ENCODE measurements at regions not wholly inside any gene's neighbourhood (a gene's known extent, or its start where the extent isn't known, plus 50 kb on each side); places are given as distances from the start of the nearest gene placed in this dataset.

DNA sequence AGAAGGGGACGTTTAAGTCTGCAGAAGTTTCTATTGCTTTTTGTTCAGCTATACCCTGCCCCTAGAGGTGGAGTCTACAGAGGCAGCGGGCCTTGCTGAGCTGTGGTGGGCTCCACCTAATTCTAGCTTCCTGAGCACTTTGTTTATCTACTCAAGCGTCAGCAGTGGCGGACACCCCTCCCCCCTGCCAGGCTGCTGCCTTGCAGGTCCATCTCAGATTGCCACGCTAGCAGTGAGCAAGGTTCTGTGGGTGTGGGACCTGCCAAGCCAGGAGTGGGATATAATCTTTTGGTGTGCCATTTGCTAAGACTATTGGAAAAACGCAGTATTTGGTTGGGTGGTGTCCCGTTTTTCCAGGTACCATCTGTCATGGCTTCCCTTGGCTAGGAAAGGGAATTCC is 147.3 kb upstream of the PRPS1L1 start:
- peaks cover 9% of the 10 kb centered on the region for H3K9me3 Mint-ChIP-seq
- ATAC-seq (peak; percentile 38), DNase-seq (ENCODE audit: low spot score) (no peak)
- ChIA-PET CTCF (interaction anchor here (0.7 kb wide), 1 partner anchor 9 kb away, joined by 3 read pairs; no protein-coding TSS in a partner anchor), POLR2A (no interaction called here)
- no peaks in the 10 kb centered on the region for H3K4me1 Mint-ChIP-seq
- H3K4me3 Mint-ChIP-seq: no peak overlapping the region
- no peak overlapping the region for H3K27ac Mint-ChIP-seq
- H3K36me3 Mint-ChIP-seq: no peaks in the 10 kb centered on the region
- TF ChIP-seq, protein P1, sequence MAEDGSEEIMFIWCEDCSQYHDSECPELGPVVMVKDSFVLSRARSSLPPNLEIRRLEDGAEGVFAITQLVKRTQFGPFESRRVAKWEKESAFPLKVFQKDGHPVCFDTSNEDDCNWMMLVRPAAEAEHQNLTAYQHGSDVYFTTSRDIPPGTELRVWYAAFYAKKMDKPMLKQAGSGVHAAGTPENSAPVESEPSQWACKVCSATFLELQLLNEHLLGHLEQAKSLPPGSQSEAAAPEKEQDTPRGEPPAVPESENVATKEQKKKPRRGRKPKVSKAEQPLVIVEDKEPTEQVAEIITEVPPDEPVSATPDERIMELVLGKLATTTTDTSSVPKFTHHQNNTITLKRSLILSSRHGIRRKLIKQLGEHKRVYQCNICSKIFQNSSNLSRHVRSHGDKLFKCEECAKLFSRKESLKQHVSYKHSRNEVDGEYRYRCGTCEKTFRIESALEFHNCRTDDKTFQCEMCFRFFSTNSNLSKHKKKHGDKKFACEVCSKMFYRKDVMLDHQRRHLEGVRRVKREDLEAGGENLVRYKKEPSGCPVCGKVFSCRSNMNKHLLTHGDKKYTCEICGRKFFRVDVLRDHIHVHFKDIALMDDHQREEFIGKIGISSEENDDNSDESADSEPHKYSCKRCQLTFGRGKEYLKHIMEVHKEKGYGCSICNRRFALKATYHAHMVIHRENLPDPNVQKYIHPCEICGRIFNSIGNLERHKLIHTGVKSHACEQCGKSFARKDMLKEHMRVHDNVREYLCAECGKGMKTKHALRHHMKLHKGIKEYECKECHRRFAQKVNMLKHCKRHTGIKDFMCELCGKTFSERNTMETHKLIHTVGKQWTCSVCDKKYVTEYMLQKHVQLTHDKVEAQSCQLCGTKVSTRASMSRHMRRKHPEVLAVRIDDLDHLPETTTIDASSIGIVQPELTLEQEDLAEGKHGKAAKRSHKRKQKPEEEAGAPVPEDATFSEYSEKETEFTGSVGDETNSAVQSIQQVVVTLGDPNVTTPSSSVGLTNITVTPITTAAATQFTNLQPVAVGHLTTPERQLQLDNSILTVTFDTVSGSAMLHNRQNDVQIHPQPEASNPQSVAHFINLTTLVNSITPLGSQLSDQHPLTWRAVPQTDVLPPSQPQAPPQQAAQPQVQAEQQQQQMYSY (CRISPR knock-in tag; IDR thresholded peaks at IDR 0.05): no peak
- TF ChIP-seq, protein P2, sequence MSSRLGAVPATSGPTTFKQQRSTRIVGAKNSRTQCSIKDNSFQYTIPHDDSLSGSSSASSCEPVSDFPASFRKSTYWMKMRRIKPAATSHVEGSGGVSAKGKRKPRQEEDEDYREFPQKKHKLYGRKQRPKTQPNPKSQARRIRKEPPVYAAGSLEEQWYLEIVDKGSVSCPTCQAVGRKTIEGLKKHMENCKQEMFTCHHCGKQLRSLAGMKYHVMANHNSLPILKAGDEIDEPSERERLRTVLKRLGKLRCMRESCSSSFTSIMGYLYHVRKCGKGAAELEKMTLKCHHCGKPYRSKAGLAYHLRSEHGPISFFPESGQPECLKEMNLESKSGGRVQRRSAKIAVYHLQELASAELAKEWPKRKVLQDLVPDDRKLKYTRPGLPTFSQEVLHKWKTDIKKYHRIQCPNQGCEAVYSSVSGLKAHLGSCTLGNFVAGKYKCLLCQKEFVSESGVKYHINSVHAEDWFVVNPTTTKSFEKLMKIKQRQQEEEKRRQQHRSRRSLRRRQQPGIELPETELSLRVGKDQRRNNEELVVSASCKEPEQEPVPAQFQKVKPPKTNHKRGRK (CRISPR knock-in tag; IDR thresholded peaks at IDR 0.05; ENCODE audit: borderline replicate concordance): no peak
- TF ChIP-seq, protein P3, sequence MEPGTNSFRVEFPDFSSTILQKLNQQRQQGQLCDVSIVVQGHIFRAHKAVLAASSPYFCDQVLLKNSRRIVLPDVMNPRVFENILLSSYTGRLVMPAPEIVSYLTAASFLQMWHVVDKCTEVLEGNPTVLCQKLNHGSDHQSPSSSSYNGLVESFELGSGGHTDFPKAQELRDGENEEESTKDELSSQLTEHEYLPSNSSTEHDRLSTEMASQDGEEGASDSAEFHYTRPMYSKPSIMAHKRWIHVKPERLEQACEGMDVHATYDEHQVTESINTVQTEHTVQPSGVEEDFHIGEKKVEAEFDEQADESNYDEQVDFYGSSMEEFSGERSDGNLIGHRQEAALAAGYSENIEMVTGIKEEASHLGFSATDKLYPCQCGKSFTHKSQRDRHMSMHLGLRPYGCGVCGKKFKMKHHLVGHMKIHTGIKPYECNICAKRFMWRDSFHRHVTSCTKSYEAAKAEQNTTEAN (CRISPR knock-in tag; IDR thresholded peaks at IDR 0.05): no peak
- TF ChIP-seq, protein P4, sequence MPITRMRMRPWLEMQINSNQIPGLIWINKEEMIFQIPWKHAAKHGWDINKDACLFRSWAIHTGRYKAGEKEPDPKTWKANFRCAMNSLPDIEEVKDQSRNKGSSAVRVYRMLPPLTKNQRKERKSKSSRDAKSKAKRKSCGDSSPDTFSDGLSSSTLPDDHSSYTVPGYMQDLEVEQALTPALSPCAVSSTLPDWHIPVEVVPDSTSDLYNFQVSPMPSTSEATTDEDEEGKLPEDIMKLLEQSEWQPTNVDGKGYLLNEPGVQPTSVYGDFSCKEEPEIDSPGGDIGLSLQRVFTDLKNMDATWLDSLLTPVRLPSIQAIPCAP (CRISPR knock-in tag; IDR thresholded peaks at IDR 0.05): no peak
- no peak for TF ChIP-seq RELA (CRISPR knock-in tag; IDR thresholded peaks at IDR 0.05; ENCODE audit: borderline replicate concordance)
- no peak for TF ChIP-seq ZNF416 (CRISPR knock-in tag; IDR thresholded peaks at IDR 0.05)
- TF ChIP-seq ZNF121 (CRISPR knock-in tag; IDR thresholded peaks at IDR 0.05): no peak
- TF ChIP-seq CBFB (CRISPR knock-in tag; IDR thresholded peaks at IDR 0.05; ENCODE audit: low read depth): no peak
- no peak for TF ChIP-seq OVOL2 (CRISPR knock-in tag; IDR thresholded peaks at IDR 0.05; ENCODE audit: borderline replicate concordance)
- no peak for TF ChIP-seq ZNF232 (CRISPR knock-in tag; IDR thresholded peaks at IDR 0.05)
- no peak for TF ChIP-seq FOXK1 (CRISPR knock-in tag; IDR thresholded peaks at IDR 0.05)
- no peak for TF ChIP-seq ETV6 (CRISPR knock-in tag; IDR thresholded peaks at IDR 0.05)
- no peak for TF ChIP-seq ZNF423 (CRISPR knock-in tag; IDR thresholded peaks at IDR 0.05)
- TF ChIP-seq, protein P5, sequence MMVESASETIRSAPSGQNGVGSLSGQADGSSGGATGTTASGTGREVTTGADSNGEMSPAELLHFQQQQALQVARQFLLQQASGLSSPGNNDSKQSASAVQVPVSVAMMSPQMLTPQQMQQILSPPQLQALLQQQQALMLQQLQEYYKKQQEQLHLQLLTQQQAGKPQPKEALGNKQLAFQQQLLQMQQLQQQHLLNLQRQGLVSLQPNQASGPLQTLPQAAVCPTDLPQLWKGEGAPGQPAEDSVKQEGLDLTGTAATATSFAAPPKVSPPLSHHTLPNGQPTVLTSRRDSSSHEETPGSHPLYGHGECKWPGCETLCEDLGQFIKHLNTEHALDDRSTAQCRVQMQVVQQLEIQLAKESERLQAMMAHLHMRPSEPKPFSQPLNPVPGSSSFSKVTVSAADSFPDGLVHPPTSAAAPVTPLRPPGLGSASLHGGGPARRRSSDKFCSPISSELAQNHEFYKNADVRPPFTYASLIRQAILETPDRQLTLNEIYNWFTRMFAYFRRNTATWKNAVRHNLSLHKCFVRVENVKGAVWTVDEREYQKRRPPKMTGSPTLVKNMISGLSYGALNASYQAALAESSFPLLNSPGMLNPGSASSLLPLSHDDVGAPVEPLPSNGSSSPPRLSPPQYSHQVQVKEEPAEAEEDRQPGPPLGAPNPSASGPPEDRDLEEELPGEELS (CRISPR knock-in tag; IDR thresholded peaks at IDR 0.05): no peak
- TF ChIP-seq, protein P6, sequence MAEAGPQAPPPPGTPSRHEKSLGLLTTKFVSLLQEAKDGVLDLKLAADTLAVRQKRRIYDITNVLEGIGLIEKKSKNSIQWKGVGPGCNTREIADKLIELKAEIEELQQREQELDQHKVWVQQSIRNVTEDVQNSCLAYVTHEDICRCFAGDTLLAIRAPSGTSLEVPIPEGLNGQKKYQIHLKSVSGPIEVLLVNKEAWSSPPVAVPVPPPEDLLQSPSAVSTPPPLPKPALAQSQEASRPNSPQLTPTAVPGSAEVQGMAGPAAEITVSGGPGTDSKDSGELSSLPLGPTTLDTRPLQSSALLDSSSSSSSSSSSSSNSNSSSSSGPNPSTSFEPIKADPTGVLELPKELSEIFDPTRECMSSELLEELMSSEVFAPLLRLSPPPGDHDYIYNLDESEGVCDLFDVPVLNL (CRISPR knock-in tag; IDR thresholded peaks at IDR 0.05; ENCODE audit: borderline replicate concordance, low read depth): no peak
- no peak for TF ChIP-seq MYBL2 (CRISPR knock-in tag; IDR thresholded peaks at IDR 0.05)
- no peaks in the 10 kb centered on the region; the same call in 1 of the 2 replicates for H3K27me3 Mint-ChIP-seq (ENCODE audit: low read depth)
